HUES64 (cell line): ENCODE measurements at regions not wholly inside any gene's neighbourhood (a gene's known extent, or its start where the extent isn't known, plus 50 kb on each side); places are given as distances from the start of the nearest gene placed in this dataset.
"Not testable (repeated sequence)": the region's sequence is repeated elsewhere in the genome, so short reads cannot be mapped to it uniquely, and the experiment has no call there.

Experiments
- H3K27ac ChIP-seq: 2 replicates; pipeline ENCODE4 v1.7.0; 2013; ENCODE audit warnings: low read depth, low read length, inconsistent platforms
- H3K27me3 ChIP-seq: 2 replicates; pipeline ENCODE4 v1.6.1; 2013; ENCODE audit warnings: mild to moderate bottlenecking, low read length; ENCODE audit not compliant: insufficient read depth
- H3K36me3 ChIP-seq: 2 replicates; pipeline ENCODE4 v1.6.1; 2013; ENCODE audit warnings: mild to moderate bottlenecking, low read length; ENCODE audit not compliant: insufficient read depth
- H3K4me1 ChIP-seq: 2 replicates; pipeline ENCODE4 v1.6.1; 2013; ENCODE audit warnings: mild to moderate bottlenecking, low read length, moderate library complexity; ENCODE audit not compliant: insufficient read depth
- H3K4me3 ChIP-seq: 2 replicates; pipeline ENCODE4 v1.5.1; 2013; ENCODE audit warnings: mild to moderate bottlenecking, low read length, moderate library complexity
- H3K9ac ChIP-seq: 2 replicates; pipeline ENCODE4 v1.6.1; 2013; ENCODE audit warnings: mild to moderate bottlenecking, low read depth, low read length
- H3K9me3 ChIP-seq: 2 replicates; pipeline ENCODE4 v1.6.1; 2013; ENCODE audit warnings: low read depth, low read length; ENCODE audit not compliant: insufficient read depth
- WGBS: fragments of 150-250, 120-280 bp; methylation state at CpG from one replicate; pipeline ENCODE4 v1.1.7; 2013; ENCODE audit warnings: missing lambda C conversion rate; 5-methylcytosine and 5-hydroxymethylcytosine counted together

DNA sequence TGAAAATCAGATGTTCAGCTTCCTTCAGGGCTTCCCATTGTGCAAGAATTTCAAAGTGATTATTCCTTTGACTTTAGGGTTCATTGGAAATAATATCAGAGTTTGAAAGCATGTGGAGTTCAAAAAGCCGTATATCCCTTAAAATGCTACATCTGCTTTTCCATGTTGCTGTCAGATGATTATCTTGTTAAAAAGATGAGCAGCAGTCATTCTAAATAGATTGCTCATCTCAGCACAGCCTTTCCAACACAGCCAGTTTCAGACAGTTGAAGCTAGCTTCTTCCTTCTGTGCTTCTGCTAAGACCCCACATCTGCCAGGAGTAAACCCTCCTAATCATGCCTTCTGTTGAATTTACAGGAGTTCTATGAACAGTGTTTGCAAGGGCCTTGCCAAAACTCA lies 204.4 kb upstream of the PTER start:
- 88% methylated on average over 1 of the region's 1 CpG for WGBS
- peaks cover 5% of the 10 kb centered on the region for H3K9me3 ChIP-seq
- H3K4me1 ChIP-seq: no peaks in the 10 kb centered on the region
- H3K9ac ChIP-seq: no peak overlapping the region
- H3K27me3 ChIP-seq: no peaks in the 10 kb centered on the region
- H3K36me3 ChIP-seq: no peaks in the 10 kb centered on the region
- no peak overlapping the region for H3K4me3 ChIP-seq
- H3K27ac ChIP-seq: no peak overlapping the region

DNA sequence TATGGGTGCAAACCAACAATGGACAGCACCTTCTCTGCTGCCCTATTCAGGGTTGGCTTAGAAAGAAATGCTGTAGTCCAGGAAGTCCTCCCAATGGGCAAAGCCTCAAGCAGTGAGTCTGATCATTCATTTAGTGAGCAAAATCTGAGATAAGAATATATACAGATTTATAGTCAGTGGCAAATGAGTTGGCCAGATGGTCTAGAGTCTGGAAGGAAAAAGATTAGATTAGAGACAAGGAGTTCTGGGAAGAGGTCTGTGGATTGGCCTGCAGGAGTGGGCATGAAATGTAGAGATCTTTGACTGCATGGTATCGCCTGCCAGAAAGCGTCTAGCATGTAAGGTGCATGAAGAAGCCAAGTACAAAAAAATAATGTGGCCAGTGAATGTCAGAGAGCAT lies 201.9 kb upstream of the PTER start:
- H3K27ac ChIP-seq: no peak overlapping the region
- no peaks in the 10 kb centered on the region for H3K36me3 ChIP-seq
- H3K4me1 ChIP-seq: no peaks in the 10 kb centered on the region
- no peaks in the 10 kb centered on the region for H3K27me3 ChIP-seq
- no peak overlapping the region for H3K9ac ChIP-seq
- WGBS: 97% methylated on average over 2 of the region's 2 CpGs
- peaks cover 10% of the 10 kb centered on the region; the same call in 1 of the 2 replicates for H3K9me3 ChIP-seq
- H3K4me3 ChIP-seq: no peak overlapping the region

DNA sequence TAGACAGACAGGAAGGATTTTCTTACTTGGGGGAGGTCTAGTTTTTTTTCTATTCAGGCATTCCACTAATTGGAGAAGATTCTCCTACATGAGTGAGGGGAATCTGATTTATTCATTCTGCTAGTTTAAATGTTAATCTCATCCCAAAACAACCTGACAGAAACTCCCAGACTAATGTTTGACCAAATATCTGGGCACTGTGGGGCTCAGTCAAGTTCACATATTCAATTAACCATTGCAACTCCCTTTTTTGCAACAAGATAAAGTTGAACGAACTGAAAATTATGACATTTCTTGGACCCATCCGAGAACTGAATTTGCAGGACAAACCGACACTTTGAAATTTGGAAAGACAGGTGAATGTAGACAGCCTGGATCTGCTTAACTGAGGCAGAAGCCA lies 194.4 kb upstream of the PTER start:
- H3K4me1 ChIP-seq: peaks cover 17% of the 10 kb centered on the region
- H3K27me3 ChIP-seq: no peaks in the 10 kb centered on the region
- WGBS: 79% methylated on average over 3 of the region's 3 CpGs
- peak overlapping the region; percentile 96 for H3K27ac ChIP-seq
- H3K9ac ChIP-seq: no peak overlapping the region
- H3K36me3 ChIP-seq: no peaks in the 10 kb centered on the region
- H3K9me3 ChIP-seq: peaks cover 32% of the 10 kb centered on the region; the same call in 1 of the 2 replicates
- H3K4me3 ChIP-seq: 0 out of 2 replicates have a peak overlapping the region, but pooled peaks have one; percentile 23

DNA sequence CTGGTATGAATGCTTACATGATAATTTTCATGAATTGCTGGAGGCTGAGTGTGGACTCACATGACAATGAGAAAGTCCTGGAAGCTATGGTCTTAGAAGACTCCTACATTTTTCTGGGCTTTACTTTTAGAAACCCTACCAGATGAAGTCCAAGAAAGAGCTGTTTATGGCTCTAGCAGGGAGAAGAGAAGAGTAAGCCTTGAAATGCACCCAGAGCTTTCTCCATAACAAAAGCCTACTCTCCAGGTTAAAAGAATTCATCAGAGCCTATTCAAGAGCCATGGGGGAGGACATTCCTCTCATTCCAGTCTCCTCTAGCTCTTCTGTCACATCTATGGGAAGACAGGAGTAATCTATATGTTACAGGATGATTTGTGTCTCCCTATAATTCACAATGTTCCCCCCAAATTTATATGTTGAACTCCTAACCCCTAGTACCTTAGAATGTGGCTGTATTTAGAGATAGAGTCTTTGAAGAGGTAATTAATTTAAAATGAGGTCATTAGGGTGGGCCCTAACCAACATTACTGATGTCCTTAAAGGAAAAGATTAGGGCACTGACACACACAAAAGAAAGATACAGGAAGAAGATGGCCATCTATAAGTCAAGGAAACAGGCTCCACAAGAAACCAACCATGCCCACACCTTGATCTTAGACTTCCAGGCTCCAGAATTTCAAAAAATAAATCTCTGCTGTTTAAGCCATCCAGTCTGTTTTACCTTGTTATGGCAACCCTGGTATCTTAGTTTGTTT lies 193.8 kb upstream of the PTER start:
- peak overlapping the region; percentile 3; the same call in 1 of the 2 replicates for H3K9ac ChIP-seq
- H3K4me3 ChIP-seq: 0 out of 2 replicates have a peak overlapping the region, but pooled peaks have one; percentile 23
- peaks cover 17% of the 10 kb centered on the region for H3K4me1 ChIP-seq
- H3K27ac ChIP-seq: peak overlapping the region; percentile 96
- peaks cover 32% of the 10 kb centered on the region; the same call in 1 of the 2 replicates for H3K9me3 ChIP-seq
- no peaks in the 10 kb centered on the region for H3K27me3 ChIP-seq
- H3K36me3 ChIP-seq: no peaks in the 10 kb centered on the region

DNA sequence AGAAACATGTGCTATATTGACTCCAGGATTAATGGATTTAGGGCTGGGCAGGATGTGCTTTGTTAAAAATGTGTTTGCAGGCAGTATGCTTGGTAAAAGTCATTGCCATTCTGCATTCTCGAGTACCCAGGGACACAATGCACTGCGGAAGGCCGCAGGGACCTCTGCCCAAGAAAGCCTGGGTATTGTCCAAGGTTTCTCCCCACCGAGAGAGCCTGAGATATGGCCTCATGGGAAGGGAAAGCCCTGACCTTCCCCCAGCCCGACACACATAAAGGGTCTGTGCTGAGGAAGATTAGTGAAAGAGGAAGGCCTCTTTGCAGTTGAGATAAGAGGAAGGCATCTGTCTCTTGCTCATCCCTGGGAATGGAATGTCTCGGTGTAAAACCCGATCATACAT lies 186.7 kb upstream of the PTER start:
- not testable (repeated sequence) for H3K4me3 ChIP-seq, H3K27me3 ChIP-seq, H3K27ac ChIP-seq, H3K9me3 ChIP-seq, H3K4me1 ChIP-seq, H3K9ac ChIP-seq, H3K36me3 ChIP-seq
- 92% methylated on average over 7 of the region's 7 CpGs for WGBS

DNA sequence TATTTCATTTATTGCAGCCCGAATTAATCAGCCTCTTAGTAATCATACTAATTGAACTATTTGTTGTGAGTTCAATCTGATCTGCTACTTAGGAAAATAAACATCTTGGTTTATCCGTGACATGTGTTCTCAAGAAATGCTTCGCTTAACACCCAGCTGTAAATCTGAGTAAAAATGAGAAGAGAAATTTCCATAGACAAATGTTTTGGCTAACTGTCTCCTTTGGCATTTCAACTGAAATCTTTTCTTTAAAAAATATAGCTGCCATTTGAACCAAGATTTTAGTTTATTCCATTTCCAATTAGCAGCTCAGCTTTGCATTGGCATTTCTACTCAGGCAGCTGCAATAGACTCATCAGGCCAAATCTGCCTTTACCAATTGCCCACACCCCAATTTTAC lies 180.5 kb upstream of the PTER start:
- Histone ChIP-seq H3K27me3 (no peaks in the 10 kb centered on the region), H3K27ac (no peak overlapping the region), H3K36me3 (no peaks in the 10 kb centered on the region), H3K4me1 (no peaks in the 10 kb centered on the region), H3K4me3 (no peak overlapping the region), H3K9ac (no peak overlapping the region), H3K9me3 (peaks cover 31% of the 10 kb centered on the region)
- WGBS: 96% methylated on average over 3 of the region's 3 CpGs

DNA sequence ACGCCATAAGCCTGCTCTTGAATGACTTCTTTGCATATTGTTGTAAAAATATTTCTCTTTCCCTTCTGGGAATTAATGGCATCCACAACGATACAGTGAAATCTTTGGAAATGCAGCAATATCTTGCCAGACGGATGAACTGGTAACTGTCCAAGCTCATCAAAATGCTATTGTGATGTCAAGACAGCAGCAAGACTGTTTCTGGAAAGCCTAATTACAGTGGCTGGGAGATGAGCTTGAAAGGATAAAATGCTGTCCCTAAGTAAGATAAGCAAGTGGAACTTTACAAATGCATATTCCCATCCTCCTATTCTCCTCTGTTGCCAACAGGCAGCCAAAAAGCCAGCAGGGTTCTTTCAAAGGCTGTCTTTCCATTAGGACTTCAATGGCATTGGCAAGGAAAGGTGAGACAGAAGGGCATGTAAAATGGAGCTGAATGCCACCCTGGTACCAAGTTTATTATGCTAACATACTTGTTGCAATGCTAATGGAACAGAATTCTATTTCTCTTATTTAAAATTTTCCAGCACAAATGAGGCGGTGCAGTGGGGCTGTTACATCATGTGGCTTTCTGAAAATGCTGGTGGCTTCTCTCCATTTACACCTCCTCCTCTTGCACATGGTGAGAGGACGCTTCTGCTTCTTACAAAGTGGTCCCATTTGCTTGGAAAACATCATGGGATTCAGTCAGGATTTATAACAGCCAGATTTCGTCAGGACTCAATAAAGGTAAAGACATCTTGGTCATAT lies 178.3 kb upstream of the PTER start:
- no peak overlapping the region for H3K27ac ChIP-seq
- H3K36me3 ChIP-seq: no peaks in the 10 kb centered on the region
- no peaks in the 10 kb centered on the region for H3K27me3 ChIP-seq
- H3K4me1 ChIP-seq: no peaks in the 10 kb centered on the region
- H3K9ac ChIP-seq: no peak overlapping the region
- WGBS: 95% methylated on average over 6 of the region's 6 CpGs
- no peak overlapping the region for H3K4me3 ChIP-seq
- peaks cover 31% of the 10 kb centered on the region for H3K9me3 ChIP-seq

DNA sequence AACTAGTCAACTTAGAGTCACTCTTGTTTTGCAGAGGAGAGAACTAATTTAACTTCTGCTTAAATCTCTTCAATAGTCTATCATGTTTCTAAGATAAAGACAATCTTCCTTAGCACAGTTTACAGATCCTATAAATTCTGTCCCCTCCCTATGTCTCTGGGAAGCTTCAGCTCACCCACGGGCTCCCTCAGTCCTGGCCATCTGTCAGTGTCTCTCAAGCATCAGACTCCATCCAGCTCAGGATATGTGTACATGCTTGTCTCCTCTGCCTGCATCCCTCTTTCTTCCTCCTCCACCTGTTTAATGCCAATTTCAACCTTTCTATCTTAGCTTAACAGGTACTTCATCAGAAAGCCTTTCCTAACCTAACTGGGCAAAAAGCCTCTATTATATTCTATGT lies 177.1 kb upstream of the PTER start:
- Histone ChIP-seq H3K4me3 (no peak overlapping the region), H3K27me3 (no peaks in the 10 kb centered on the region), H3K9me3 (peaks cover 32% of the 10 kb centered on the region), H3K4me1 (no peaks in the 10 kb centered on the region), H3K27ac (no peak overlapping the region), H3K9ac (no peak overlapping the region), H3K36me3 (no peaks in the 10 kb centered on the region)
- 93% methylated on average over 1 of the region's 1 CpG for WGBS

DNA sequence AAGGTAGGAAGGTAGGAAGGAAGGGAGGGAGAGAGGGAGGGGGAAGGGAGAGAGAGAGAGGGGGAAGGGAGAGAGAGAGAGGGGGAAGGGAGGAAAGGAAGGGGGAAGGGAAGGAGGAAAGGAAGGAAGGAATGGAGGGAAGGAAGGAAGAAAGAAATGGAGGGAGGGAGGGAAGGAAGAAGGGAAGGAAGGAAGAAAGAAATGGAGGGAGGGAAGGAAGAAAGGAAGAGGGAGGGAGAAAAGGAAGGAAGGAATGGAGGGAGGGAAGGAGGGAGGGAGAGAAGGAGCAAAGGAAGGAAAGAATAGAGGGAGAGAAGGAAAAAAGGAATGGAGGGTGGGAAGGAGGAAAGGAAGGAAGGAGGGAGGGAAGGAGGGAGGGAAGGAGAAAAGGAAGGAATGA lies 176.4 kb upstream of the PTER start:
- peaks cover 29% of the 10 kb centered on the region for H3K9me3 ChIP-seq
- no peaks in the 10 kb centered on the region for H3K36me3 ChIP-seq
- H3K4me1 ChIP-seq: no peaks in the 10 kb centered on the region
- no peak overlapping the region for H3K9ac ChIP-seq
- no peak overlapping the region for H3K4me3 ChIP-seq
- no peak overlapping the region for H3K27ac ChIP-seq
- no peaks in the 10 kb centered on the region for H3K27me3 ChIP-seq

DNA sequence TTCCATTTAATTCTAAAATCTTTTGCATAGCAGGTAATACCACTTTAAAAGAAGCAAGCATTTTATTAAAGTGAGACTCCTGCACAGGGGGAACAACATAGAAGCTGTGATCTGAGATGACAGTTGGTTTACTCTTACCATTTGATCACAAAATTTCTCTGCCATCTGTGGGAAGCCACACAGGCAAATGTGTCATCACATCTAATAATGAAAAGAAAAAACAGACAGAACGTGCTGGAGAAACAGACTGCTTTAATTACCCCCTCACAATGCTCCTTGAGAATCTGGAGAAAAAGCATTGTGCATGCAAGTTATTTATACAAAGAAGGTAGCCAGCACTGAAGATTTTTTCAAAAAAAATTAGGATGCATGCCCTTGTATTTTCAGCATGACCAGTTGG lies 165.2 kb upstream of the PTER start:
- no peaks in the 10 kb centered on the region for H3K27me3 ChIP-seq
- WGBS: 100% methylated on average over 1 of the region's 1 CpG
- no peak overlapping the region for H3K4me3 ChIP-seq
- H3K36me3 ChIP-seq: no peaks in the 10 kb centered on the region
- H3K27ac ChIP-seq: no peak overlapping the region
- H3K9me3 ChIP-seq: peaks cover 5% of the 10 kb centered on the region
- H3K4me1 ChIP-seq: no peaks in the 10 kb centered on the region
- no peak overlapping the region for H3K9ac ChIP-seq

DNA sequence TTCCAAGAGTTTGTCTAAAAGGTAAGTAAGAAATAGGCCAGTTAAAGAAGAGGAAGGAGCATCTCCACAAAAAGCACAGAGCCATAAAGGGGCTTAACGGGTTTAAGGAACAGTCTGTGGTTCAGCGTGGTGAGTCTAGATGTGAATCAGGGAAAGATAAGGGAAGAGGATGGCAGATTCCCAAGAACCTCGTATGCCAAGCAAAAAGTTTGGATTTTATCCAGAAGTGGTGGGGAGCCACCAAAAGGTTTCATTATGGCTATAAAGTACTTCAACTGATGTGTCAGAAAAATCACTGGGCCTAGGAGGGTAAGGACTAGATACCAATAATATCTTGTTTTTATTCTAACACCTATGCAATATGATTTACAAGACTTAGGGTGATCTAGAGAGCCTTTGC lies 161.9 kb upstream of the PTER start:
- Histone ChIP-seq H3K27ac (no peak overlapping the region), H3K4me1 (no peaks in the 10 kb centered on the region), H3K4me3 (no peak overlapping the region), H3K27me3 (no peaks in the 10 kb centered on the region), H3K9ac (no peak overlapping the region), H3K9me3 (peaks cover 5% of the 10 kb centered on the region), H3K36me3 (no peaks in the 10 kb centered on the region)
- whole genome bisulfite sequencing: 91% methylated on average over 3 of the region's 3 CpGs
